OCI-LY7 (cell line): ENCODE measurements at regions not wholly inside any gene's neighbourhood (a gene's known extent, or its start where the extent isn't known, plus 50 kb on each side); places are given as distances from the start of the nearest gene placed in this dataset.

ENCODE experiments used
- BruUV-seq: library from RNA; stranded (reverse); fragments of 400-500 nt; replicated peaks from 2 replicates; lab custom pipeline; 2021; lab: Mats Ljungman, UMichigan
- CTCF ChIA-PET: fragments of 300-600 bp; sonication (Branson Sonifier 250); formaldehyde crosslinking; loops from one replicate; lab custom pipeline; 2022; ENCODE audit warnings: antibody characterized with exemption; ENCODE audit not compliant: unreplicated experiment; lab: Charles Lee
- POLR2A ChIA-PET: fragments of 300-600 bp; sonication (Branson Sonifier 250); formaldehyde crosslinking; loops from one replicate; lab custom pipeline; 2022; ENCODE audit warnings: antibody characterized with exemption; lab: Charles Lee
- DNase-seq: peaks from one replicate; pipeline ENCODE4 v3.0.0-alpha.2; 2015; ENCODE audit warnings: low spot score
- H2AFZ ChIP-seq: fragments of 200-600 bp; sonication (generic), shearing (Covaris generic); 2 replicates; pipeline ENCODE4 v1.6.1; 2014; ENCODE audit warnings: mild to moderate bottlenecking, antibody characterized with exemption, low read length, moderate library complexity
- H3K27ac ChIP-seq: fragments of 200-600 bp; sonication (generic); 2 replicates; pipeline ENCODE4 v1.5.1; 2014; ENCODE audit warnings: mixed run types, low read depth, mild to moderate bottlenecking, moderate library complexity, low read length, inconsistent platforms; ENCODE audit not compliant: poor library complexity, severe bottlenecking
- H3K36me3 ChIP-seq: fragments of 200-600 bp; sonication (generic); 2 replicates; pipeline ENCODE4 v1.6.1; 2014; ENCODE audit warnings: mild to moderate bottlenecking, antibody characterized with exemption, low read length, moderate library complexity, mixed read lengths; ENCODE audit not compliant: insufficient read depth
- H3K4me1 ChIP-seq: fragments of 200-600 bp; sonication (generic); 2 replicates; pipeline ENCODE4 v1.5.1; 2014; ENCODE audit warnings: mild to moderate bottlenecking, low read length; ENCODE audit not compliant: insufficient read depth, poor library complexity, severe bottlenecking
- H3K4me2 ChIP-seq: fragments of 200-600 bp; sonication (generic); 2 replicates; pipeline ENCODE4 v1.6.1; 2014; ENCODE audit warnings: mild to moderate bottlenecking, low read length
- H3K4me3 ChIP-seq: fragments of 200-600 bp; sonication (generic); 2 replicates; pipeline ENCODE4 v1.5.1; 2014; ENCODE audit warnings: mild to moderate bottlenecking, low read depth, low read length; ENCODE audit not compliant: poor library complexity, severe bottlenecking
- H3K79me2 ChIP-seq: fragments of 200-600 bp; sonication (generic); 2 replicates; pipeline ENCODE4 v1.6.1; 2016; ENCODE audit warnings: low read depth, mild to moderate bottlenecking, low read length, moderate library complexity, mixed read lengths; ENCODE audit not compliant: insufficient read depth
- H3K9me2 ChIP-seq: fragments of 200-600 bp; sonication (generic); 2 replicates; pipeline ENCODE4 v1.6.1; 2016; ENCODE audit warnings: mild to moderate bottlenecking, low read length, mixed read lengths; ENCODE audit not compliant: insufficient read depth
- H3K9me3 ChIP-seq: fragments of 200-600 bp; sonication (generic); 2 replicates; pipeline ENCODE4 v1.6.1; 2014; ENCODE audit warnings: mild to moderate bottlenecking, mixed run types, low read length, mixed read lengths
- H4K20me1 ChIP-seq: fragments of 200-600 bp; sonication (generic); 2 replicates; pipeline ENCODE4 v1.6.1; 2014; ENCODE audit warnings: mild to moderate bottlenecking, antibody characterized with exemption, low read length, moderate library complexity, mixed read lengths; ENCODE audit not compliant: insufficient read depth
- EZH2phosphoT487 ChIP-seq: fragments of 200-600 bp; sonication (generic); IDR thresholded peaks from 2 replicates; pipeline ENCODE4 v1.6.1; 2018; ENCODE audit warnings: low read depth, borderline replicate concordance, mild to moderate bottlenecking, mixed run types, antibody characterized with exemption, low read length, moderate library complexity, mixed read lengths
- intact Hi-C: fragments of 100-400 bp; cut with micrococcal nuclease; formaldehyde crosslinking; loops from one replicate; pipeline ENCODE4 v1.10.0; 2022; ENCODE audit not compliant: unreplicated experiment
- TF ChIP-seq, protein P1 (sequence below): fragments of 200-600 bp; sonication (generic); conservative IDR thresholded peaks from 2 replicates; pipeline ENCODE4 v1.5.1; 2014; ENCODE audit warnings: mild to moderate bottlenecking, antibody characterized with exemption, low read length, moderate library complexity, mixed read lengths

DNA sequence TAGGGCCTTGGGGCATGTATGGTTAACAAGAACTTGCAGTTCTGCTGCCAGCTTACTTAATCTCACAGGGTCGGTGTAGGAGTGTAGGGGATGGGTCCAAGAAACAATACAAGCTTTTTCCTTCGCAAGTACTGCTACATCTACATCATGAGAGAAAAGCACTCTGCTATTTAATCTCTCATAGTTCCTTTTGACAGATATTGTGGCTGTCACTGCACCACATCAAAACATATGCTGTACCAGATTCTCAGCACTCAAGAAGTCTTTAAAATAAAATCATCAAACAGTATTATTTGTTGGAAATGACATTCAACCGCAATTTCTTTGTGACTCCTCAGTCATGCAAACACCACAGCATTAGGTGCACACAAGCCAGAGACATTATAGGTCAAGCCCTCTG lies 215.5 kb upstream of the BMP4 start:
- H3K4me1 ChIP-seq = no peaks in the 10 kb centered on the region
- no peak overlapping the region for H3K4me3 ChIP-seq
- no peaks in the 10 kb centered on the region for H4K20me1 ChIP-seq
- H2AFZ ChIP-seq = no peak overlapping the region
- H3K4me2 ChIP-seq = no peak overlapping the region
- ChIA-PET CTCF (no interaction called here), POLR2A (interaction anchor here (1.1 kb wide), 1 partner anchor 104 kb away, joined by 4 read pairs; no protein-coding TSS in a partner anchor)
- DNase-seq = no peak
- BruUV-seq = no TSS peak
- TF ChIP-seq EZH2phosphoT487 = no peak
- TF ChIP-seq, protein P1, sequence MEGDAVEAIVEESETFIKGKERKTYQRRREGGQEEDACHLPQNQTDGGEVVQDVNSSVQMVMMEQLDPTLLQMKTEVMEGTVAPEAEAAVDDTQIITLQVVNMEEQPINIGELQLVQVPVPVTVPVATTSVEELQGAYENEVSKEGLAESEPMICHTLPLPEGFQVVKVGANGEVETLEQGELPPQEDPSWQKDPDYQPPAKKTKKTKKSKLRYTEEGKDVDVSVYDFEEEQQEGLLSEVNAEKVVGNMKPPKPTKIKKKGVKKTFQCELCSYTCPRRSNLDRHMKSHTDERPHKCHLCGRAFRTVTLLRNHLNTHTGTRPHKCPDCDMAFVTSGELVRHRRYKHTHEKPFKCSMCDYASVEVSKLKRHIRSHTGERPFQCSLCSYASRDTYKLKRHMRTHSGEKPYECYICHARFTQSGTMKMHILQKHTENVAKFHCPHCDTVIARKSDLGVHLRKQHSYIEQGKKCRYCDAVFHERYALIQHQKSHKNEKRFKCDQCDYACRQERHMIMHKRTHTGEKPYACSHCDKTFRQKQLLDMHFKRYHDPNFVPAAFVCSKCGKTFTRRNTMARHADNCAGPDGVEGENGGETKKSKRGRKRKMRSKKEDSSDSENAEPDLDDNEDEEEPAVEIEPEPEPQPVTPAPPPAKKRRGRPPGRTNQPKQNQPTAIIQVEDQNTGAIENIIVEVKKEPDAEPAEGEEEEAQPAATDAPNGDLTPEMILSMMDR = no peak
- no peak overlapping the region for H3K27ac ChIP-seq
- no peaks in the 10 kb centered on the region for H3K9me2 ChIP-seq
- no peaks in the 10 kb centered on the region for H3K36me3 ChIP-seq
- no peaks in the 10 kb centered on the region for H3K9me3 ChIP-seq
- intact Hi-C loops = no loop called here
- no peaks in the 10 kb centered on the region for H3K79me2 ChIP-seq

DNA sequence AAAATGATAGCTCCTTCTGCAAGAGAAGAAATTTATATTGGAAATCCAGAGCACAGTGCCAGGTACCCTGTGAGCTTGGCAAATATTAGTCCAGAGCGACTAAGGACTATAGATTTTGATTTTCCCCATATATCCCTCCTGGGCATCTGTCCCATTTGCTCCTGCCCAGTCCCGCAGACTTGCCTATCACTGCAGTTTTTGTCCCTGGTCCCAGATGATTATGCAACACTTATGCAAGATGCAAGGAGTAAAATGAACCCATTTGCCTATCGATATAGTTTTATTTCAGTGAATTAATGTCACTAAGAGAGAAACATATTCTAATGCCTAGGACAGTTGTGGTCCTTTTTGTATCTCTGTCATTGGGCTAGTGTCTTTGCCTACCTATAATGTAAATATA lies 215.9 kb upstream of the BMP4 start:
- no peak for DNase-seq
- no peaks in the 10 kb centered on the region for H3K9me3 ChIP-seq
- H3K36me3 ChIP-seq = no peaks in the 10 kb centered on the region
- no peaks in the 10 kb centered on the region for H4K20me1 ChIP-seq
- ChIA-PET CTCF (no interaction called here), POLR2A (no interaction called here)
- no peak overlapping the region for H3K4me2 ChIP-seq
- no TSS peak for BruUV-seq
- no peak overlapping the region for H3K27ac ChIP-seq
- no peak overlapping the region for H2AFZ ChIP-seq
- intact Hi-C loops = no loop called here
- no peaks in the 10 kb centered on the region for H3K9me2 ChIP-seq
- no peak overlapping the region for H3K4me3 ChIP-seq
- TF ChIP-seq, protein P1 = no peak
- TF ChIP-seq EZH2phosphoT487 = no peak
- H3K4me1 ChIP-seq = no peaks in the 10 kb centered on the region
- H3K79me2 ChIP-seq = no peaks in the 10 kb centered on the region

DNA sequence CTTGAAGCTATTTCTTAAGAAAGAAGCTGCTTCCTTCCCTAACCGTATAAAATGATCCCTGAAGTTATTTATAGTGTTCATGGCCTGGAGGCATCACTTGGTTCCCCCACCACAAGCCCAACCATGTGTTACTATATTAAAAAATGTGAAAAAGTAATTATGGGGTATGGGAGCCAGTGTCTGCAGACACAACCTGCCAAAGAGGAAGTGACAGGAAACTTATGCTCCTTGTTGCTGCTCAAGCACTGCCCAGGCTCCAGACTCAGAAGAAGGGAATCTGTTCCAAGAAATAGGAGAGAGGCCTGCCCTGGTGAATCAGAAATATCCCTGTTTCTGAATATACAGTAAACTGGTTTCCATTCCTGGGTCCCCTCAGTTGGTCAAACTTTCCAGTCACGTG lies 217.2 kb upstream of the BMP4 start:
- Histone ChIP-seq H3K4me3 (no peak overlapping the region), H3K9me2 (no peaks in the 10 kb centered on the region), H3K4me2 (no peak overlapping the region), H3K36me3 (no peaks in the 10 kb centered on the region), H3K4me1 (no peaks in the 10 kb centered on the region), H3K79me2 (no peaks in the 10 kb centered on the region), H3K9me3 (no peaks in the 10 kb centered on the region), H3K27ac (no peak overlapping the region), H4K20me1 (no peaks in the 10 kb centered on the region), H2AFZ (no peak overlapping the region)
- no peak for DNase-seq
- no TSS peak for BruUV-seq
- TF ChIP-seq, protein P1 = no peak
- TF ChIP-seq EZH2phosphoT487 = no peak
- intact Hi-C loops = loop anchor here (2.0 kb wide), 1 partner anchor 741 kb away; no protein-coding TSS in a partner anchor
- CTCF ChIA-PET = interaction anchor here (1.1 kb wide), 1 partner anchor 10 kb away, joined by 3 read pairs; no protein-coding TSS in a partner anchor
- POLR2A ChIA-PET = interaction anchor here (0.6 kb wide), 1 partner anchor 303 kb away, joined by 3 read pairs; no protein-coding TSS in a partner anchor
